H1 (cell line): ENCODE measurements at regions not wholly inside any gene's neighbourhood (a gene's known extent, or its start where the extent isn't known, plus 50 kb on each side); places are given as distances from the start of the nearest gene placed in this dataset.

Source experiments
- CTCF ChIA-PET: fragments of 300-600 bp; sonication (Branson Sonifier 250); formaldehyde crosslinking; loops from one replicate; lab custom pipeline; 2021; ENCODE audit not compliant: partially characterized antibody; lab: Charles Lee
- POLR2A ChIA-PET: fragments of 300-600 bp; sonication (Branson Sonifier 250); formaldehyde crosslinking; loops from one replicate; lab custom pipeline; 2021; ENCODE audit warnings: inconsistent platforms; ENCODE audit not compliant: partially characterized antibody; lab: Charles Lee
- DNase-seq, 2 experiments: peaks; one replicate each; pipeline versions ENCODE4 v3.0.0 to v3.0.0-alpha.2; 2010 to 2022; ENCODE audit warnings: low spot score in 2 of 2, low read depth in 1 of 2, mixed read lengths in 1 of 2
- FAIRE-seq: peaks from 2 replicates; lab custom pipeline; 2011; peaks lifted over from hg19 to GRCh38; lab: Jason Lieb, UNC
- H2AFZ ChIP-seq: 2 replicates; pipeline ENCODE4 v1.8.1; 2012; ENCODE audit warnings: low read length, inconsistent platforms
- H2AK5ac ChIP-seq: 2 replicates; pipeline ENCODE4 v1.6.1; 2013; ENCODE audit warnings: low read depth, low read length
- H2BK120ac ChIP-seq: replicated peaks from 2 replicates; pipeline ENCODE3; 2013; ENCODE audit warnings: low read depth, low read length, inconsistent platforms
- H2BK12ac ChIP-seq: 2 replicates; pipeline ENCODE4 v1.6.1; 2013; ENCODE audit warnings: low read depth, low read length
- H2BK15ac ChIP-seq: 2 replicates; pipeline ENCODE4 v1.6.1; 2013; ENCODE audit warnings: low read length
- H2BK20ac ChIP-seq: 2 replicates; pipeline ENCODE4 v1.6.1; 2013; ENCODE audit warnings: low read length
- H2BK5ac ChIP-seq: 2 replicates; pipeline ENCODE4 v1.6.1; 2013; ENCODE audit warnings: low read depth, low read length
- H3K14ac ChIP-seq: 2 replicates; pipeline ENCODE4 v1.6.1; 2013; ENCODE audit warnings: inconsistent platforms; ENCODE audit not compliant: insufficient read length
- H3K18ac ChIP-seq: 2 replicates; pipeline ENCODE4 v1.6.1; 2013; ENCODE audit warnings: low read length; ENCODE audit errors: extremely low read depth
- H3K23ac ChIP-seq: 2 replicates; pipeline ENCODE4 v1.6.1; 2013; ENCODE audit warnings: inconsistent platforms; ENCODE audit not compliant: insufficient read length
- H3K23me2 ChIP-seq: 2 replicates; pipeline ENCODE4 v1.6.1; 2013; ENCODE audit warnings: low read depth, low read length
- H3K27ac ChIP-seq: 2 replicates; pipeline ENCODE4 v1.6.1; 2011; ENCODE audit warnings: low read depth, low read length, inconsistent platforms
- H3K27me3 ChIP-seq, 4 experiments: replicated peaks in 1 of 4; 1 replicate in 1 of 4; 2 replicates in 3 of 4; pipeline versions ENCODE4 v1.6.1 to v1.8.1; 2011 to 2013; ENCODE audit warnings: low read length in 3 of 4, mild to moderate bottlenecking in 3 of 4, inconsistent platforms in 2 of 4, mixed read lengths in 2 of 4, moderate library complexity in 1 of 4; ENCODE audit not compliant: control insufficient read depth in 3 of 4, insufficient read depth in 3 of 4; ENCODE audit errors: extremely low read depth in 1 of 4
- H3K36me3 ChIP-seq, 4 experiments: 2 replicates each; pipeline versions ENCODE4 v1.6.1 to v1.8.1; 2011 to 2013; ENCODE audit warnings: mild to moderate bottlenecking in 4 of 4, low read length in 3 of 4, moderate library complexity in 2 of 4, control low read depth in 1 of 4, inconsistent platforms in 1 of 4; ENCODE audit not compliant: insufficient read depth in 4 of 4, control insufficient read depth in 2 of 4
- H3K4ac ChIP-seq: replicated peaks from 2 replicates; pipeline ENCODE3; 2013; ENCODE audit warnings: low read length, low read depth, mixed read lengths, inconsistent platforms; ENCODE audit not compliant: insufficient read length
- H3K4me1 ChIP-seq, 4 experiments: replicated peaks in 1 of 4; 1 replicate in 1 of 4; 2 replicates in 3 of 4; pipeline versions ENCODE4 v1.6.1 to v1.8.1; 2011 to 2013; ENCODE audit warnings: low read length in 3 of 4, inconsistent platforms in 2 of 4, mixed read lengths in 1 of 4; ENCODE audit not compliant: insufficient read depth in 4 of 4, control insufficient read depth in 3 of 4
- H3K4me2 ChIP-seq, 2 experiments: 2 replicates each; pipeline versions ENCODE4 v1.6.1 to v1.8.1; 2011 to 2013; ENCODE audit warnings: low read depth in 2 of 2, low read length in 2 of 2, control low read depth in 1 of 2, inconsistent platforms in 1 of 2, mild to moderate bottlenecking in 1 of 2; ENCODE audit not compliant: insufficient read depth in 1 of 2
- H3K4me3 ChIP-seq, 4 experiments: fragments of 200-600, 300-600 bp in 1 of 4; sonication (generic), shearing (Covaris generic), sonication (Bioruptor Twin) in 1 of 4; 2 replicates each; pipeline versions ENCODE4 v1.5.1 to v1.8.1; 2011 to 2016; ENCODE audit warnings: low read length in 4 of 4, low read depth in 3 of 4, control low read depth in 2 of 4, inconsistent platforms in 2 of 4, mild to moderate bottlenecking in 2 of 4, mixed read lengths in 1 of 4, moderate library complexity in 1 of 4; ENCODE audit not compliant: insufficient read depth in 2 of 4; ENCODE audit errors: extremely low read depth in 1 of 4
- H3K56ac ChIP-seq: replicated peaks from 2 replicates; pipeline ENCODE3; 2013; ENCODE audit warnings: low read depth, mild to moderate bottlenecking, mixed read lengths, low read length, inconsistent platforms; ENCODE audit not compliant: insufficient read length
- H3K79me1 ChIP-seq: 2 replicates; pipeline ENCODE4 v1.6.1; 2013; ENCODE audit warnings: low read depth, low read length, control low read depth
- H3K79me2 ChIP-seq, 2 experiments: 2 replicates each; pipeline versions ENCODE4 v1.6.1 to v1.8.1; 2012 to 2013; ENCODE audit warnings: low read length in 2 of 2, mild to moderate bottlenecking in 2 of 2, inconsistent platforms in 1 of 2; ENCODE audit not compliant: insufficient read depth in 2 of 2, control insufficient read depth in 1 of 2
- H3K9ac ChIP-seq, 4 experiments: replicated peaks in 1 of 4; 1 replicate in 1 of 4; 2 replicates in 3 of 4; pipeline versions ENCODE4 v1.6.1 to v1.8.1; 2011 to 2013; ENCODE audit warnings: low read depth in 3 of 4, low read length in 3 of 4, control low read depth in 2 of 4, mild to moderate bottlenecking in 2 of 4, moderate library complexity in 2 of 4, inconsistent platforms in 1 of 4; ENCODE audit errors: extremely low read depth in 1 of 4
- H3K9me3 ChIP-seq, 2 experiments: 2 replicates each; pipeline versions ENCODE4 v1.6.1 to v1.8.1; 2012 to 2013; ENCODE audit warnings: mild to moderate bottlenecking in 2 of 2, moderate library complexity in 2 of 2, control low read depth in 1 of 2, inconsistent platforms in 1 of 2, low read depth in 1 of 2, low read length in 1 of 2, mixed read lengths in 1 of 2; ENCODE audit not compliant: insufficient read depth in 2 of 2
- H4K20me1 ChIP-seq, 2 experiments: replicated peaks in 1 of 2; 2 replicates each; pipeline versions ENCODE3 to v1.8.1; 2011 to 2013; ENCODE audit warnings: inconsistent platforms in 2 of 2, low read length in 2 of 2, mild to moderate bottlenecking in 1 of 2; ENCODE audit not compliant: insufficient read depth in 2 of 2, control insufficient read depth in 1 of 2
- H4K5ac ChIP-seq: 2 replicates; pipeline ENCODE4 v1.6.1; 2013; ENCODE audit warnings: low read length, low read depth, mixed read lengths, inconsistent platforms; ENCODE audit not compliant: insufficient read length
- H4K8ac ChIP-seq: 2 replicates; pipeline ENCODE4 v1.8.0; 2013; ENCODE audit warnings: mild to moderate bottlenecking, moderate library complexity, low read length, inconsistent platforms; ENCODE audit not compliant: insufficient read depth; ENCODE audit errors: extremely low read depth
- H4K91ac ChIP-seq: replicated peaks from 2 replicates; pipeline ENCODE3; 2013; ENCODE audit warnings: low read length, mixed read lengths, inconsistent platforms; ENCODE audit not compliant: insufficient read length
- BCL11A ChIP-seq, 2 experiments: IDR thresholded peaks; one replicate each; pipeline ENCODE4 v1.6.1; 2011; ENCODE audit warnings: low read depth in 2 of 2, low read length in 2 of 2, mild to moderate bottlenecking in 2 of 2
- CEBPB ChIP-seq: IDR thresholded peaks from 2 replicates; pipeline ENCODE4 v1.6.1; 2012; ENCODE audit warnings: low read depth, low read length
- CREB1 ChIP-seq: IDR thresholded peaks from 2 replicates; pipeline ENCODE4 v1.6.1; 2012; ENCODE audit warnings: inconsistent platforms
- EZH2 ChIP-seq: fragments of 200-600 bp; sonication (generic); IDR thresholded peaks from 2 replicates; pipeline ENCODE4 v1.7.1; 2012; ENCODE audit warnings: low read depth, mild to moderate bottlenecking, moderate library complexity, low read length, inconsistent platforms; ENCODE audit not compliant: severe bottlenecking
- GABPA ChIP-seq: IDR thresholded peaks from 2 replicates; pipeline ENCODE4 v1.6.1; 2011; ENCODE audit warnings: mild to moderate bottlenecking, low read length, moderate library complexity, borderline replicate concordance; ENCODE audit not compliant: insufficient read depth
- PHF8 ChIP-seq: fragments of 200-600 bp; sonication (generic); conservative IDR thresholded peaks from 2 replicates; pipeline ENCODE4 v1.7.1; 2012; ENCODE audit warnings: low read depth, mild to moderate bottlenecking, inconsistent platforms, low read length, moderate library complexity
- POLR2A ChIP-seq, 2 experiments: IDR thresholded peaks; 1 replicate in 1 of 2; 2 replicates in 1 of 2; pipeline ENCODE4 v1.6.1; 2011; ENCODE audit warnings: low read depth in 2 of 2, low read length in 2 of 2, mild to moderate bottlenecking in 2 of 2; ENCODE audit errors: control extremely low read depth in 1 of 2
- POLR2AphosphoS5 ChIP-seq: IDR thresholded peaks from 2 replicates; pipeline ENCODE4 v1.6.1; 2011; ENCODE audit warnings: low read depth, low read length
- RNF2 ChIP-seq: fragments of 200-900, 300-1000 bp; sonication (generic); IDR thresholded peaks from 2 replicates; pipeline ENCODE4 v1.7.1; 2016; ENCODE audit warnings: borderline replicate concordance, low read depth, mild to moderate bottlenecking, antibody characterized with exemption, low read length; ENCODE audit not compliant: poor library complexity, severe bottlenecking; ENCODE audit errors: missing control alignments
- SIRT6 ChIP-seq: IDR thresholded peaks from one replicate; pipeline ENCODE4 v1.7.1; 2012; ENCODE audit warnings: low read length, inconsistent platforms
- SRF ChIP-seq: IDR thresholded peaks from 2 replicates; pipeline ENCODE4 v1.6.1; 2011; ENCODE audit warnings: mild to moderate bottlenecking, low read depth, low read length, moderate library complexity
- TAF1 ChIP-seq: IDR thresholded peaks from 2 replicates; pipeline ENCODE4 v1.6.1; 2011; ENCODE audit warnings: mild to moderate bottlenecking, low read depth, low read length
- TAF7 ChIP-seq: optimal IDR thresholded peaks from 2 replicates; pipeline ENCODE3; 2011; ENCODE audit warnings: low read depth, mild to moderate bottlenecking, inconsistent platforms, low read length, moderate library complexity, borderline replicate concordance
- TBP ChIP-seq: IDR thresholded peaks from 2 replicates; pipeline ENCODE4 v1.6.1; 2011; ENCODE audit warnings: low read depth, low read length, improper control_type of control experiment
- YY1 ChIP-seq: IDR thresholded peaks from 2 replicates; pipeline ENCODE4 v1.6.1; 2011; ENCODE audit warnings: low read depth, mild to moderate bottlenecking, low read length
- ZNF274 ChIP-seq: IDR thresholded peaks from 2 replicates; pipeline ENCODE4 v1.7.0; 2012; ENCODE audit warnings: low read length, borderline replicate concordance; ENCODE audit errors: extremely low read depth
- WGBS, 2 experiments: shearing (Covaris generic) in 1 of 2; methylation state at CpG; one replicate each; pipeline versions ENCODE4 v1.1.6 to v1.1.7; 2013 to 2015; ENCODE audit warnings: low lambda C conversion rate in 2 of 2, mixed read lengths in 2 of 2, inconsistent platforms in 1 of 2, low coverage in 1 of 2, missing lambda C conversion rate in 1 of 2; ENCODE audit not compliant: insufficient replicate concordance in 2 of 2, insufficient coverage in 1 of 2, insufficient read length in 1 of 2; ENCODE audit errors: extremely low coverage in 1 of 2, missing lambda C conversion rate in 1 of 2; 5-methylcytosine and 5-hydroxymethylcytosine counted together

DNA sequence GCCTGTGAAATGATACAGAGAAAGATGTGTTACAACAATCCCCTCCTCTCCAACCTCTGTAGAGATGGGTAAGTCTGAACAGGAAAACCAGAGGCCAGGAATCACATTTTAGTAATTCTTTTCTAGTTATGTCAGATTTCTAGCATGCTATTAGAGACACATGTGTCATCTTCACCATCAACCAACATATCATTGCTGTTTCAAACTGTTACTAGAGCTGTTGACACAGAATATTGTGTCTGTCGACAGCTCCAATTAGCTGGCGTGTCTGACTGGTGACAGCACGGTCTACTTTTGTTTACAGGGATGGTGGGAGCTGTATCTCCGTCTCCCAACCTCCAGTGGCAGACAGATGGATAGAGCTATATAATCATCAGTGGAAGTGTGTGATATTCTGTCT, 393.2 kb downstream of the SOX2 start:
- H2BK20ac ChIP-seq = no peak overlapping the region
- no peak overlapping the region for H4K5ac ChIP-seq
- no peaks in the 10 kb centered on the region for H3K4me1 ChIP-seq
- H3K27me3 ChIP-seq = no peaks in the 10 kb centered on the region
- TF ChIP-seq TAF7 (no peak), CEBPB (no peak), BCL11A (IDR thresholded peaks at IDR 0.05; ENCODE audit: low read depth in 2 of 2, low read length in 2 of 2) (no peak), GABPA (no peak), POLR2A (IDR thresholded peaks at IDR 0.05; ENCODE audit: control extremely low read depth in 1 of 2, low read depth in 2 of 2, low read length in 2 of 2) (no peak), TAF1 (no peak), TBP (no peak), SIRT6 (no peak), ZNF274 (no peak), RNF2 (no peak), PHF8 (no peak), POLR2AphosphoS5 (no peak), CREB1 (no peak), EZH2 (no peak), SRF (no peak), YY1 (no peak)
- no peak overlapping the region for H3K4me2 ChIP-seq
- ChIA-PET POLR2A (no interaction called here), CTCF (interaction anchor here (1.0 kb wide), 1 partner anchor 37 kb away, joined by 3 read pairs; no protein-coding TSS in a partner anchor)
- no peak overlapping the region for H2AFZ ChIP-seq
- no peaks in the 10 kb centered on the region for H3K23me2 ChIP-seq
- H3K4me3 ChIP-seq = no peak overlapping the region
- H2BK15ac ChIP-seq = no peak overlapping the region
- H3K14ac ChIP-seq = no peak overlapping the region
- no peak overlapping the region for H4K8ac ChIP-seq
- WGBS, 2 experiments = 91% methylated on average over 4 of the region's 4 CpGs; no CpG with 5 or more reads in 1 of the 2 experiments
- H3K23ac ChIP-seq = no peak overlapping the region
- no peak overlapping the region for H3K9ac ChIP-seq
- FAIRE-seq (no peak), DNase-seq (no peak)
- H4K91ac ChIP-seq = no peak overlapping the region
- H3K79me1 ChIP-seq = no peaks in the 10 kb centered on the region
- H3K4ac ChIP-seq = no peak overlapping the region
- H2BK12ac ChIP-seq = no peak overlapping the region
- no peak overlapping the region for H2BK120ac ChIP-seq
- peaks cover 0 to 7% of the 10 kb centered on the region in 2 experiments; a peak in 1 of 4 replicates for H3K9me3 ChIP-seq
- no peaks in the 10 kb centered on the region for H3K36me3 ChIP-seq
- H3K56ac ChIP-seq = no peak overlapping the region
- no peak overlapping the region for H2AK5ac ChIP-seq
- no peak overlapping the region for H2BK5ac ChIP-seq
- H3K18ac ChIP-seq = no peak overlapping the region
- H3K79me2 ChIP-seq = no peaks in the 10 kb centered on the region
- H3K27ac ChIP-seq = no peak overlapping the region
- H4K20me1 ChIP-seq = no peaks in the 10 kb centered on the region
